Adipocyte (in vitro differentiated cells): ENCODE measurements at regions not wholly inside any gene's neighbourhood (a gene's known extent, or its start where the extent isn't known, plus 50 kb on each side); places are given as distances from the start of the nearest gene placed in this dataset.
"Not testable (repeated sequence)": the region's sequence is repeated elsewhere in the genome, so short reads cannot be mapped to it uniquely, and the experiment has no call there.

ENCODE experiments used
- DNase-seq: peaks from one replicate; pipeline ENCODE4 v3.0.0-alpha.2; 2015; ENCODE audit warnings: low read depth
- H3K27me3 ChIP-seq: replicated peaks from 2 replicates; pipeline ENCODE4 v1.7.0; 2013; ENCODE audit warnings: mild to moderate bottlenecking, low read length, moderate library complexity; ENCODE audit not compliant: control insufficient read depth, insufficient read depth
- H3K36me3 ChIP-seq: 2 replicates; pipeline ENCODE4 v1.7.0; 2013; ENCODE audit warnings: low read length, mild to moderate bottlenecking, moderate library complexity; ENCODE audit not compliant: control insufficient read depth, insufficient read depth, severe bottlenecking
- H3K4me1 ChIP-seq: 2 replicates; pipeline ENCODE4 v1.7.0; 2013; ENCODE audit warnings: mild to moderate bottlenecking, low read length, moderate library complexity; ENCODE audit not compliant: control insufficient read depth, insufficient read depth
- H3K4me3 ChIP-seq: 2 replicates; pipeline ENCODE4 v1.7.0; 2013; ENCODE audit warnings: mild to moderate bottlenecking, low read length, moderate library complexity
- H3K9ac ChIP-seq: 2 replicates; pipeline ENCODE4 v1.7.0; 2013; ENCODE audit warnings: mild to moderate bottlenecking, low read length, moderate library complexity
- H3K9me3 ChIP-seq: 2 replicates; pipeline ENCODE4 v1.7.0; 2013; ENCODE audit warnings: mild to moderate bottlenecking, low read length, moderate library complexity; ENCODE audit not compliant: control insufficient read depth

DNA sequence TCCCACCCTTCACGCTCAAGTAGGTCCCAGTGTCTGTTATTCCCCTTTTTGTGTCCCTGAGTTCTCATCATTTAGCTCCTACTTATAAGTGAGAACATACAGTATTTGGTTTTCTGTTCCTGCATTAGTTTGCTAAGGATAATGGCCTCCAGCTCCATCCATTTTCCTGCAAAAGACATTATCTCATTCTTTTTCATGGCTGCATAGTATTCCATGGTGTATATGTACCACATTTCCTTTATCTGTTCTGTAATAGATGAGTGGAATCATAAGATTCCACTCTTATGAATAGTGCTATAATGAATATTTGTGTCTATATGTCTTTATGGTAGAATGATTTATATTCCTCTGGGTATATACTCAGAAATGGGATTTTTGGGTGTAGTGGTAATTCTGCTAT, 1473.5 kb upstream of the ACVR2A start:
- not testable (repeated sequence) for DNase-seq, H3K9ac ChIP-seq, H3K27me3 ChIP-seq, H3K4me1 ChIP-seq, H3K36me3 ChIP-seq, H3K4me3 ChIP-seq, H3K9me3 ChIP-seq

DNA sequence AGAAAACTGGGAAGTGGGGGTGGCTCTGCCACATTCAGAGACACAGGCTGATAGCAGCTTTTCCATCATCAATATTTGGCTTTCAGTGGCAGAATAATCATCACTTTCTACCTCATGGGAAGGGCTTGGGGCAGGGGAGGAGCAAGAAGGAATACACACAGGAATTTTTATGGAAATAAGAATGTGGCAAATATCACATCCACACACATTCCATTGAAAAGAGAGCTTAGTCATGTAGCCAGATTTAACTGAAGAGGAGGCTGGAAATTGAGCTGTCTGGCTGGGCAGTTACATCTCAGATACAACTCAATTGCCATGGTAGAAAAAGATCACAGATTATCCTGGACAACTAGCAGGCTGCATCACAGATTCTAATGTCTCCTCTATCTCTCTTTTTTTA, 1474.0 kb upstream of the ACVR2A start:
- Histone ChIP-seq H3K4me1 (peaks cover 6% of the 10 kb centered on the region), H3K9me3 (no peaks in the 10 kb centered on the region), H3K4me3 (no peak overlapping the region), H3K36me3 (no peaks in the 10 kb centered on the region), H3K27me3 (no peaks in the 10 kb centered on the region), H3K9ac (no peak overlapping the region)
- peak; percentile 18 for DNase-seq

GRCh38 chr2:146366276-146366675, 1478.6 kb upstream of the ACVR2A start:
- no peak overlapping the region for H3K9ac ChIP-seq
- H3K36me3 ChIP-seq: no peaks in the 10 kb centered on the region
- no peaks in the 10 kb centered on the region for H3K27me3 ChIP-seq
- no peaks in the 10 kb centered on the region for H3K9me3 ChIP-seq
- H3K4me1 ChIP-seq: peaks cover 9% of the 10 kb centered on the region
- DNase-seq: no peak
- H3K4me3 ChIP-seq: no peak overlapping the region

GRCh38 chr2:146365041-146365440, 1479.8 kb upstream of the ACVR2A start:
- Histone ChIP-seq H3K4me1 (peaks cover 5% of the 10 kb centered on the region), H3K27me3 (no peaks in the 10 kb centered on the region), H3K9me3 (no peaks in the 10 kb centered on the region), H3K36me3 (no peaks in the 10 kb centered on the region), H3K9ac (no peak overlapping the region), H3K4me3 (no peak overlapping the region)
- no peak for DNase-seq

DNA sequence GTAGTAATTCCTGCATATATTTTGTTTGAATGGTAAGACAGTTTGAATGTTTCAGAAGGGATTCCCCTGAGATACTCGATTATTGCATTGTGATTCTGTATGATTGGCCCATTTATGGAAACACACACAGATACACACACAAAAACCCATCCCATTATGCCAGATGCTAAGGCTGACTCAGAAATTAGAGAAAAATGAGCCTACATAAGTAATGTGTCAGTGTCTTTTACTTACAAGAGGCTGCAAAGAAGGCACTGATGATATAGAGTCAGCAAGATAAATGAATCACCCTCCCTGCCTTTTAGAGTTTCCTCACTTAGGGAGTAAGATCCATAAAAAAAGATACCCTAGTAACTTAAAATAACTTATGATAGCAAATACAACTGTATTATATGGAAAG, 1481.1 kb upstream of the ACVR2A start:
- no peak overlapping the region for H3K4me3 ChIP-seq
- peaks cover 5% of the 10 kb centered on the region for H3K4me1 ChIP-seq
- no peaks in the 10 kb centered on the region for H3K27me3 ChIP-seq
- peak; percentile 13 for DNase-seq
- H3K9me3 ChIP-seq: no peaks in the 10 kb centered on the region
- no peak overlapping the region for H3K9ac ChIP-seq
- H3K36me3 ChIP-seq: no peaks in the 10 kb centered on the region

- no peaks in the 10 kb centered on the region for H3K4me1 ChIP-seq
- H3K9me3 ChIP-seq: no peaks in the 10 kb centered on the region
- no peak for DNase-seq
- no peak overlapping the region for H3K9ac ChIP-seq
- no peak overlapping the region for H3K4me3 ChIP-seq
- H3K36me3 ChIP-seq: no peaks in the 10 kb centered on the region
- no peaks in the 10 kb centered on the region for H3K27me3 ChIP-seq
Measured at GRCh38 chr2:146351689-146352088, 1493.1 kb upstream of the ACVR2A start.

DNA sequence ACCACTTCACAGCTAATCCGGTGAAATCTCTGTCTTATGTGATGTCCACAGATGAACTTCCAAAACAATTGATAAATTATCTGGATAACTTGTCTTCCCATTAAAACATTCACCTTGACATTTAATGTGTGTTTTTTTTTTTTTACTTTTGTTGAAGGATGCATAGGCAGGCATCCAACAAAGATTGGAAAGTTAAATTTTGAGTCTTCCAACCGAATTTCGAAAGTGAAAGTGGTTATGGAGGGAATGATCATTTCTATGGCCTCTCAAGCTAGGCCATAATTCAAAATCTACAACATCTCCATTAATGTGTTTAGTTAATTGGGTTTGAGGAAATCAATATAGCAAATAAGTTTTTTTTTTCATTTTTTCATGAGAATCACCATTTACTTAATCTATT, 1495.5 kb upstream of the ACVR2A start:
- Histone ChIP-seq H3K4me1 (no peaks in the 10 kb centered on the region), H3K27me3 (no peaks in the 10 kb centered on the region), H3K9ac (no peak overlapping the region), H3K36me3 (no peaks in the 10 kb centered on the region), H3K9me3 (no peaks in the 10 kb centered on the region), H3K4me3 (no peak overlapping the region)
- DNase-seq: no peak

GRCh38 chr2:146324951-146325350, 1519.9 kb upstream of the ACVR2A start:
- Histone ChIP-seq H3K4me1 (no peaks in the 10 kb centered on the region), H3K4me3 (no peak overlapping the region), H3K9me3 (no peaks in the 10 kb centered on the region), H3K9ac (no peak overlapping the region), H3K27me3 (no peaks in the 10 kb centered on the region), H3K36me3 (no peaks in the 10 kb centered on the region)
- DNase-seq: no peak

GRCh38 chr2:146323564-146323963, 1521.3 kb upstream of the ACVR2A start:
- no peak overlapping the region for H3K4me3 ChIP-seq
- H3K36me3 ChIP-seq: no peaks in the 10 kb centered on the region

GRCh38 chr2:146321175-146321574, 1523.7 kb upstream of the ACVR2A start:
- Histone ChIP-seq H3K27me3 (no peaks in the 10 kb centered on the region), H3K4me1 (no peaks in the 10 kb centered on the region), H3K36me3 (no peaks in the 10 kb centered on the region), H3K9ac (no peak overlapping the region), H3K4me3 (no peak overlapping the region), H3K9me3 (no peaks in the 10 kb centered on the region)
- no peak for DNase-seq

More at GRCh38 chr2:146323564-146323963, 1521.3 kb upstream of the ACVR2A start:
- no peaks in the 10 kb centered on the region for H3K9me3 ChIP-seq
- H3K4me1 ChIP-seq: no peaks in the 10 kb centered on the region
- H3K27me3 ChIP-seq: no peaks in the 10 kb centered on the region
- no peak overlapping the region for H3K9ac ChIP-seq
- DNase-seq: peak; percentile 64

DNA sequence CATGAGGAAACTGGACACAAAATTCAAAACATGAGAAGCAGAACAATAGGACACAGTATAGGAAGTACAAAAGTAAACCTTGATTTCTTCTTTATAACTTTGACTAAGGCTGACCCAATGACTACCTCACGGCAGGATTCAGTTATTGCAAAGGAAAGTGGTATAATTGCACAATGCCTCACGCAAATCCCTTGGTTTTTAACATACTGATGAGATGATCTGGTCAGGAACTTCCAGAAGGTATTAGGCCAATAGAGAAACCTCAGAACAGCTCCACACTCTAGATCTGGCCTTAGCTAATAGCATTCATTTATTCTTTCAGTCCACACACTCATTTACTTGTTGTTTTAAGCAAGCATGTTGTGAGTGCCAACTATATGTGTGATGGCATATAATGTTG, 1526.9 kb upstream of the ACVR2A start:
- no peak overlapping the region for H3K4me3 ChIP-seq
- DNase-seq: peak; percentile 72
- H3K36me3 ChIP-seq: no peaks in the 10 kb centered on the region
- H3K9ac ChIP-seq: no peak overlapping the region
- H3K27me3 ChIP-seq: no peaks in the 10 kb centered on the region
- H3K9me3 ChIP-seq: no peaks in the 10 kb centered on the region
- H3K4me1 ChIP-seq: peaks cover 1% of the 10 kb centered on the region

DNA sequence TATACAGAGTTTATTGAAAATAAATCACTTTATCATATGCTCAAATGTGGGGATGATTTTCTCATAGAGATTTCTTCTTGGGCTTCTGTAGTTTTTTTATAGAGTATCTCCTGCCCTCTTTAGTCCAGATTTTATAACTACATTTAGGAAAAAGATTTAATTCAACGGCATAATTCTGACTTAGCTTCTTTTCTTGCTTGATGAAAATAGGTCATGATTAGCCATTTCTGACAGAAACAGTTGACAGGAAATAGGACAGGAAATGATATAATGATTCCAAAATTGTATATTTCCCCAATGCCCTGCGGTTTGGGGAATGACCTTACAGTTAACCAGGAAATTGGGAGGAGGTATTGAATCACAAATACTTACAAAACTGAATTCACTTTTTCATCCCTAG, 1531.9 kb upstream of the ACVR2A start:
- Histone ChIP-seq H3K4me1 (peaks cover 7% of the 10 kb centered on the region), H3K27me3 (no peaks in the 10 kb centered on the region), H3K36me3 (no peaks in the 10 kb centered on the region), H3K4me3 (peak overlapping the region; percentile 46), H3K9ac (peak overlapping the region; percentile 47), H3K9me3 (no peaks in the 10 kb centered on the region)
- DNase-seq: peak; percentile 67
